ENCODE measurements at regions not wholly inside any gene's neighbourhood (a gene's known extent, or its start where the extent isn't known, plus 50 kb on each side); places are given as distances from the start of the nearest gene placed in this dataset.

- H3K9me3 ChIP-seq (ENCODE audit: control insufficient read depth, low read length, poor library complexity, severe bottlenecking): no peaks in the 10 kb centered on the region
- H3K4me1 Mint-ChIP-seq: peaks cover 6% of the 10 kb centered on the region
- ATAC-seq (no peak), DNase-seq (no peak)
- no peak overlapping the region for H3K4me3 Mint-ChIP-seq
- no peak overlapping the region for H3K27ac Mint-ChIP-seq
- H3K36me3 Mint-ChIP-seq (ENCODE audit: low read depth): peaks cover 6% of the 10 kb centered on the region
- peaks cover 16% of the 10 kb centered on the region for H3K27me3 Mint-ChIP-seq
These were observed 112.9 kb downstream of the TLR5 start for GRCh38 chr1:223029985-223030769.

GRCh38 chr1:223030871-223031400 lies 112.1 kb downstream of the TLR5 start:
- peaks cover 8% of the 10 kb centered on the region for H3K36me3 Mint-ChIP-seq (ENCODE audit: low read depth)
- ATAC-seq: no peak

GRCh38 chr1:223031733-223032601 lies 111.1 kb downstream of the TLR5 start:
- no peak overlapping the region for H3K27ac Mint-ChIP-seq
- peaks cover 8% of the 10 kb centered on the region for H3K4me1 Mint-ChIP-seq
- ATAC-seq (no peak), DNase-seq (no peak)
- peaks cover 8% of the 10 kb centered on the region for H3K36me3 Mint-ChIP-seq (ENCODE audit: low read depth)
- no peak overlapping the region for H3K4me3 Mint-ChIP-seq
- H3K9me3 ChIP-seq (ENCODE audit: control insufficient read depth, low read length, poor library complexity, severe bottlenecking): no peaks in the 10 kb centered on the region
- peaks cover 30% of the 10 kb centered on the region for H3K27me3 Mint-ChIP-seq

More at GRCh38 chr1:223030871-223031400, 112.1 kb downstream of the TLR5 start:
- Mint-ChIP-seq H3K27ac (no peak overlapping the region), H3K27me3 (peaks cover 23% of the 10 kb centered on the region), H3K4me3 (no peak overlapping the region), H3K4me1 (peaks cover 6% of the 10 kb centered on the region)
- no peaks in the 10 kb centered on the region for H3K9me3 ChIP-seq (ENCODE audit: control insufficient read depth, low read length, poor library complexity, severe bottlenecking)
- DNase-seq: no peak

- Mint-ChIP-seq H3K4me1 (peaks cover 8% of the 10 kb centered on the region), H3K36me3 (ENCODE audit: low read depth) (peaks cover 7% of the 10 kb centered on the region), H3K4me3 (no peak overlapping the region), H3K27me3 (peaks cover 41% of the 10 kb centered on the region), H3K27ac (no peak overlapping the region)
- DNase-seq (no peak), ATAC-seq (no peak)
- no peaks in the 10 kb centered on the region for H3K9me3 ChIP-seq (ENCODE audit: control insufficient read depth, low read length, poor library complexity, severe bottlenecking)
These were observed 109.4 kb downstream of the TLR5 start for GRCh38 chr1:223033658-223034057.

GRCh38 chr1:223034270-223034798 lies 108.7 kb downstream of the TLR5 start:
- DNase-seq: no peak
- H3K27me3 Mint-ChIP-seq: peaks cover 39% of the 10 kb centered on the region

GRCh38 chr1:223035724-223036478 lies 107.1 kb downstream of the TLR5 start:
- DNase-seq (no peak), ATAC-seq (no peak)
- H3K4me1 Mint-ChIP-seq: peaks cover 8% of the 10 kb centered on the region
- H3K9me3 ChIP-seq (ENCODE audit: control insufficient read depth, low read length, poor library complexity, severe bottlenecking): no peaks in the 10 kb centered on the region
- H3K36me3 Mint-ChIP-seq (ENCODE audit: low read depth): peaks cover 4% of the 10 kb centered on the region
- no peak overlapping the region for H3K4me3 Mint-ChIP-seq
- peaks cover 53% of the 10 kb centered on the region for H3K27me3 Mint-ChIP-seq
- no peak overlapping the region for H3K27ac Mint-ChIP-seq

More at GRCh38 chr1:223034270-223034798, 108.7 kb downstream of the TLR5 start:
- ATAC-seq: no peak
- no peaks in the 10 kb centered on the region for H3K9me3 ChIP-seq (ENCODE audit: control insufficient read depth, low read length, poor library complexity, severe bottlenecking)
- Mint-ChIP-seq H3K4me3 (no peak overlapping the region), H3K4me1 (peaks cover 8% of the 10 kb centered on the region), H3K27ac (no peak overlapping the region), H3K36me3 (ENCODE audit: low read depth) (peaks cover 4% of the 10 kb centered on the region)

- H3K27me3 Mint-ChIP-seq: peaks cover 59% of the 10 kb centered on the region
- H3K9me3 ChIP-seq (ENCODE audit: control insufficient read depth, low read length, poor library complexity, severe bottlenecking): no peaks in the 10 kb centered on the region
- H3K36me3 Mint-ChIP-seq (ENCODE audit: low read depth): peaks cover 4% of the 10 kb centered on the region
- ATAC-seq: no peak
- H3K4me1 Mint-ChIP-seq: peaks cover 5% of the 10 kb centered on the region
- DNase-seq: no peak
- H3K4me3 Mint-ChIP-seq: no peak overlapping the region
- no peak overlapping the region for H3K27ac Mint-ChIP-seq
These were observed 106.6 kb downstream of the TLR5 start for GRCh38 chr1:223036479-223036845.

GRCh38 chr1:223037845-223038244 lies 105.2 kb downstream of the TLR5 start:
- H3K9me3 ChIP-seq (ENCODE audit: control insufficient read depth, low read length, poor library complexity, severe bottlenecking): no peaks in the 10 kb centered on the region
- peaks cover 4% of the 10 kb centered on the region for H3K36me3 Mint-ChIP-seq (ENCODE audit: low read depth)
- H3K27me3 Mint-ChIP-seq: peaks cover 63% of the 10 kb centered on the region
- H3K4me1 Mint-ChIP-seq: peaks cover 5% of the 10 kb centered on the region
- ATAC-seq: no peak
- no peak for DNase-seq
- no peak overlapping the region for H3K27ac Mint-ChIP-seq
- H3K4me3 Mint-ChIP-seq: no peak overlapping the region

GRCh38 chr1:223038288-223039006 lies 104.6 kb downstream of the TLR5 start:
- Mint-ChIP-seq H3K4me1 (peaks cover 5% of the 10 kb centered on the region), H3K27ac (no peak overlapping the region), H3K36me3 (ENCODE audit: low read depth) (peaks cover 4% of the 10 kb centered on the region), H3K27me3 (peaks cover 63% of the 10 kb centered on the region), H3K4me3 (no peak overlapping the region)
- no peaks in the 10 kb centered on the region for H3K9me3 ChIP-seq (ENCODE audit: control insufficient read depth, low read length, poor library complexity, severe bottlenecking)
- DNase-seq (no peak), ATAC-seq (no peak)

GRCh38 chr1:223039990-223040389 lies 103.1 kb downstream of the TLR5 start:
- no peak for ATAC-seq
- Mint-ChIP-seq H3K4me1 (peaks cover 5% of the 10 kb centered on the region), H3K4me3 (no peak overlapping the region), H3K36me3 (ENCODE audit: low read depth) (peaks cover 4% of the 10 kb centered on the region), H3K27me3 (peaks cover 57% of the 10 kb centered on the region), H3K27ac (no peak overlapping the region)
- no peak for DNase-seq
- no peaks in the 10 kb centered on the region for H3K9me3 ChIP-seq (ENCODE audit: control insufficient read depth, low read length, poor library complexity, severe bottlenecking)

GRCh38 chr1:223041481-223041880 lies 101.6 kb downstream of the TLR5 start:
- Mint-ChIP-seq H3K27me3 (peaks cover 42% of the 10 kb centered on the region), H3K36me3 (ENCODE audit: low read depth) (no peaks in the 10 kb centered on the region), H3K4me1 (no peaks in the 10 kb centered on the region), H3K27ac (no peak overlapping the region), H3K4me3 (no peak overlapping the region)
- ATAC-seq: no peak
- H3K9me3 ChIP-seq (ENCODE audit: control insufficient read depth, low read length, poor library complexity, severe bottlenecking): no peaks in the 10 kb centered on the region
- DNase-seq: no peak
